Right lobe of liver (tissue), 4 donors: ENCODE measurements at regions not wholly inside any gene's neighbourhood (a gene's known extent, or its start where the extent isn't known, plus 50 kb on each side); places are given as distances from the start of the nearest gene placed in this dataset.

Experiments used
- CTCF ChIP-seq, 4 donors: fragments of 200-600 bp in 3 of 4; fragments of 450-650 bp in 1 of 4; IDR thresholded peaks; one replicate each; pipeline versions ENCODE4 v1.5.1 to v1.8.0; 2016 to 2022; ENCODE audit warnings: antibody characterized with exemption in 4 of 4, mild to moderate bottlenecking in 2 of 4
- POLR2A ChIP-seq: fragments of 450-650 bp; IDR thresholded peaks from one replicate; pipeline ENCODE4 v1.6.1; 2017; ENCODE audit warnings: antibody characterized with exemption, mild to moderate bottlenecking
- donor health status: DM: no; HTN: no; CAD: no.
- donor health status: DM: no; HTN: no; CAD: no.
- donor health status: DM: no; HTN: yes; CAD: no.

DNA sequence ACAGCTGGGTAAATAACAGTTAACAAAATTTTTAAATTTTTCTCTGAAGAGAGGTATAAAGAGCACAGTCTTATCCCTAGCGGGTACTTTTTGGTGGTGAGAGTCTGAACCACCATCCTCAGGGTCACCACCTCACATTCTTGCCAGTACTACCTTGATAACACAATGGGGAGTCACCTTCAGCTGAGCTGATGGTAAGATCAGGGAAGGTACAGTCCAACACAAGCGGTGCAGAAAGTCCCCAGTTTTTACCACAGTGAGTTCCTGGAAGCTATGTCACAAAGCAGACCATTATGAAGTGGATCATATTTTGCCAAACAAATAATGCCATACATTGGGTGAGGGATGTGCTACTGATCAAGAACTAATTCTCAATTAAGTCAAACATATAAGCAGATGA lies 176.9 kb downstream of the FASLG start:
- TF ChIP-seq CTCF (IDR thresholded peaks at IDR 0.05) (no peak), POLR2A (no peak)
